T47D (cell line): ENCODE measurements at regions not wholly inside any gene's neighbourhood (a gene's known extent, or its start where the extent isn't known, plus 50 kb on each side); places are given as distances from the start of the nearest gene placed in this dataset.

Experiments used
- DNase-seq, 2 experiments: peaks; one replicate each; pipeline versions ENCODE4 v3.0.0 to v3.0.0-alpha.2; 2011 to 2012; ENCODE audit warnings: low read depth in 1 of 2, low spot score in 1 of 2
- JUND ChIP-seq: IDR thresholded peaks from 2 replicates; pipeline ENCODE4 v1.6.1; 2012; ENCODE audit warnings: low read depth
- in situ Hi-C: cut with HindIII; loops from 2 replicates; pipeline ENCODE4 v1.10.0; 2016; ENCODE audit warnings: low sequenced_read_pairs, low pct_unique_long_range_greater_than_20kb

DNA sequence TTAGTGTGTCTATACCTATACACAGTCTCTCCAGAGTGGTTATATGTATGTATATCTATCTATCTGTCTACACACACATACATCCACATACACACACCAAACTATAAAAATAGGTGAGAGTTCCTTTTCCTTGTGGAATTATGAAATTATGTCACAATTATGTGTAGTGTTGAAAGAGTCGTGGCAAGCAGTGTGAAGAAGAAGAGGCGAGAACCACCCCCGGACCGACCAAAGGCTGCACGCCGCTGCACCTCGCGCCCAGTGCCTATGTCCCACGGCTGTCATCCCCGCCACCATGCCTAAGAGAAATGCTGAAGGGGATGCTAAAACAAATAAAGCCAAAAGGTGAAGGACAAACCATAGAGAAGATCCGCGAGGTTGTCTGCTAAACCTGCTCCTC is 95.0 kb upstream of the RAP2B start:
- DNase-seq, result no peak
- no peak for TF ChIP-seq JUND
- in situ Hi-C loops, result loop anchor here (25.0 kb wide), 1 partner anchor 520 kb away; no protein-coding TSS in a partner anchor

GRCh38 chr3:153069598-153070510 is 92.2 kb upstream of the RAP2B start:
- in situ Hi-C loops, result loop anchor here (25.0 kb wide), 1 partner anchor 517 kb away; no protein-coding TSS in a partner anchor
- DNase-seq, result no peak
- no peak for TF ChIP-seq JUND

DNA sequence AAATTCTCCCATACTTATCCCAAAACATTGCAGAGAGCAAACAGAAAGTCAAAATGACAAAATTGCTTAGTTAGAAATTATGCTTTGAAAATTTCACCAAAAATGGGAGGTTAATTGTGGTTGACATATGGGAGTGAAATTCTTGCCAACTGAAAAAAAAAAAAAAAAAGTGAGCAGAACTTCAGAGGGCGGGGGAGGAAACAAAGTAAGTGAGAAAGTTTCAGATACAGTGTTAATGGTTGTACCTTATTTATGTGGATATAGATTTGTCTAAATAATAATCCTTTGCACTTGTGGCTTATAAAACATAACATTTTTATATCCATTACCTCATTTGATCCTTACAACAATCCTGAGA is 91.5 kb upstream of the RAP2B start:
- no peak for DNase-seq
- TF ChIP-seq JUND, result no peak
- in situ Hi-C loops, result loop anchor here (25.0 kb wide), 1 partner anchor 517 kb away; no protein-coding TSS in a partner anchor

GRCh38 chr3:153072382-153072781 is 89.6 kb upstream of the RAP2B start:
- TF ChIP-seq JUND, result no peak
- DNase-seq, result no peak
- in situ Hi-C loops, result loop anchor here (25.0 kb wide), 1 partner anchor 515 kb away; no protein-coding TSS in a partner anchor

DNA sequence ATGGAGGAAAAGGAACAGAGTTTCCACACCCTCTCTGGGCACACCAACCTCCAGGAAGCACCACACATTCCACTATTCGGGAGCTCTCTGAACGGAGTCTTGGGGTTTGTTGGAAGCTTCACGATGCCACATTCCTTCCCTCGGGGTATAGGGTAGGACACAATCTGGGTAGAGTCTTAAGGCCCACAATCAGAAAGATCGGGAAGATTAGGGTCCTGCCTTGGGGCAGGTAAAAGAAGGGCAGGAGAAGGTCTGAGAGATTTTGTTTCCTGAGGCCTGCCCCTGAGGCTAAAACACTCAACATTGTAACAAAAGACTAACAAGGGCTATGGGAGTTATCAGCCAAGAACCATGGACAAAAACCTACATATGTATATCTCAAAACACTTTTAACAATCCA is 89.2 kb upstream of the RAP2B start:
- in situ Hi-C loops, result loop anchor here (25.0 kb wide), 1 partner anchor 514 kb away; no protein-coding TSS in a partner anchor
- no peak for DNase-seq

GRCh38 chr3:153073636-153074035 is 88.4 kb upstream of the RAP2B start:
- peak in 1 of 2 experiments; percentile 29 for DNase-seq
- in situ Hi-C loops, result loop anchor here (25.0 kb wide), 1 partner anchor 514 kb away; no protein-coding TSS in a partner anchor
- no peak for TF ChIP-seq JUND

More for the DNA sequence above, 89.2 kb upstream of the RAP2B start:
- TF ChIP-seq JUND, result no peak

DNA sequence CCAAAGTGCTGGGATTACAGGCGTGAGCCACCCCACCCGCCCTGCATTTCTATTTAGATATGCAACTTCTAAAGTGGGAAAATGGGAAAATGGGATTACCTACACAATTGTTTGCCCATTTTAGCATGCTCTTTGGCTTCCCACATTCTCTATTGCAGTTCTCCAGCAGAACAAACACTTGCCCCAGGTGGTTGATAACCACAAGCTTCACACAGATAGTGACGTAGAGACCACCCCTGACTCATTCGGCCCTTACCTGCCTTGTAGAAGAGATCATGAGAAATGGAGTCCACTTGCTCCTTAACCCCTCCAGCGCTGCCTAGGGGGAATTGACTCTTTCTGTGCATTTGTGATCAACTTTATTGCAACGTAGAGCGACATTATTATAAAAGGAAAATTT is 83.2 kb upstream of the RAP2B start:
- in situ Hi-C loops, result no loop called here
- TF ChIP-seq JUND, result no peak
- no peak for DNase-seq

DNA sequence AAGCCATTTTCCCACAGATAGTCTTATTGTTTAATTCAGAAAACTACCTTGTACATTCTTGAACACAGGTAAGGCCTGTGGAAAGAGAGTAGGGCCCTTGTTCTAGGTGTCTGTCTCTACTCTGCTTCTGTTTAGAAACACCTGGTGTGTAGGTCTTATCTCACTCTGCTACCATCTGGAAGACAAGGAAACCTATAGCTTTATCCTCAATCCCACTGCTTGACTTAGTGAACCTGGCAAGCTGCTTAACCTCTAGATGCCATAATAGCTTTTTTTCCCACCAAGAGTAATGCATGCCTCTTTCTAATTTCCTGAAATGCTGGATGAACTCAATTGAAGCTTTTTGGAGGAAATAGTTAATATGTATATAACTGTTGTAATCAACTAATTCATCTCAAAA is 82.6 kb upstream of the RAP2B start:
- in situ Hi-C loops, result no loop called here
- no peak for TF ChIP-seq JUND
- no peak for DNase-seq

- TF ChIP-seq JUND, result no peak
- in situ Hi-C loops, result no loop called here
- DNase-seq, result no peak
Observed at GRCh38 chr3:153080778-153081240, 81.2 kb upstream of the RAP2B start.

DNA sequence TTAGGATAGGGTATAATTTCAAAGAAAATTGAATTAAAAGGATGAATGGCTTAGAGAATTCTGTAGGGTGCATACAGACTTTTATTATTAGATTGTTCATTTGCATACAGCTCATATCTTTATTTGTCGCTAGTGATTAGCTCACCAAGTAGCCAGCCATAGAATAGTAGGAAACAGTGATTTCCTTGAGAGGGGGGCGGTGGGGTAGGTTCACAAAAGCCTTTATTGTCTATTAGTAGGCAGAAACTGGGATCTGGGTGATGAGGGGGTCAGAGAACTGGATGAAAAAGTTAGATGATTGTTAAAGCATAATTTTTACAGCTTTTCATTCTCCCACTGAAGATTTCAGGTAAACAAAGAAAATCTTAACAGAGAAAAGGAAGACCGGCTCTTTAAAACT is 77.6 kb upstream of the RAP2B start:
- TF ChIP-seq JUND, result no peak

GRCh38 chr3:153087595-153088566 is 74.1 kb upstream of the RAP2B start:
- DNase-seq, result peak in 1 of 2 experiments; percentile 80
- TF ChIP-seq JUND, result no peak
- in situ Hi-C loops, result no loop called here

More for the DNA sequence above, 77.6 kb upstream of the RAP2B start:
- in situ Hi-C loops, result no loop called here
- DNase-seq, result no peak

- no peak for DNase-seq
- TF ChIP-seq JUND, result no peak
- in situ Hi-C loops, result no loop called here
Observed at GRCh38 chr3:153089620-153090019, 72.4 kb upstream of the RAP2B start.
